ENCODE measurements at regions not wholly inside any gene's neighbourhood (a gene's known extent, or its start where the extent isn't known, plus 50 kb on each side); places are given as distances from the start of the nearest gene placed in this dataset.
"Not testable (repeated sequence)": the region's sequence is repeated elsewhere in the genome, so short reads cannot be mapped to it uniquely, and the experiment has no call there.

GRCh38 chr7:136163340-136163801, 186.2 kb upstream of the MTPN start:
- no peak for DNase-seq

- no peak for DNase-seq
Measured at GRCh38 chr7:136150311-136150710, 173.2 kb upstream of the MTPN start.

- DNase-seq: no peak
Measured at GRCh38 chr7:136148920-136149319, 171.8 kb upstream of the MTPN start.

GRCh38 chr7:136146925-136147324, 169.8 kb upstream of the MTPN start:
- no peak for DNase-seq

DNA sequence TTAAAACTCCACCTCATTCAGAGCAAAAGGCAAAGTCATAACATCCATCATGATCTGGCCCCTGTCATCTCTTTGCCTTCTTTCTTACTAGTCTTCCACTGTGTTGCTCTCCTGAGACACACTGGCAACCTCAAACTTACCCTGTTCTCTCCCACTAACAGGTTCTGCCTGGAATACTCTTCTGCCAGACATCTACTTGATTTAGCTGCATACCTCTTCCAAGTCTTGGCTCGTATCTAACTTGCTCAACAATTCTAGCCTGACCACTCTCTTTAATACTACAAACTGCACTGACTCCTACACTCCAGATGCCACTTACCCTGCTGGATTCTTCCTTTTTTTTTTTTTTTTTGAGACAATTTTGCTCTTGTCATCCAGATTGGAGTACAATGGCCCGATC, 167.0 kb upstream of the MTPN start:
- DNase-seq: no peak

- no peak for DNase-seq
Measured at GRCh38 chr7:136143271-136143670, 166.1 kb upstream of the MTPN start.

- DNase-seq: no peak
Measured at GRCh38 chr7:136142583-136142982, 165.4 kb upstream of the MTPN start.

- DNase-seq: no peak
Measured at GRCh38 chr7:136140469-136140868, 163.3 kb upstream of the MTPN start.

GRCh38 chr7:136139417-136139816, 162.3 kb upstream of the MTPN start:
- DNase-seq: no peak

DNA sequence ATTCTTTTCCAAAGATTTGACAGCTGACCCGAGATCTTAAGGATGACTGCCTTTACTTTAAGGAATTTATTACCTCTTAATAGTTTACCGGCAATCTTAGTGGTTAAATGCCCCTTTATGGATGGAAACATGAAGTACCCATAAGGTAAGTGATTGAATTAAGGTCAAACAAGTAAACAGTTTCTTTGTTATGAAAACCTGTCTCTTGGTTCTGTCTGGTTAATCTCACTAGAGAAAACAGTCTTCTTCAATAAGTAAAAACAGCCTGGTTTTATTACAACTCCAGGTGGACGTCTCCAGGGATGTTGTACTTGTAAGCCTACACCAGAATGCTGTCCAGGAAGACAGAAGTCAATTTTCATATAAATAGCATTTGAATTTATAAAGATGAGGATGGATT, 161.8 kb upstream of the MTPN start:
- DNase-seq: no peak

DNA sequence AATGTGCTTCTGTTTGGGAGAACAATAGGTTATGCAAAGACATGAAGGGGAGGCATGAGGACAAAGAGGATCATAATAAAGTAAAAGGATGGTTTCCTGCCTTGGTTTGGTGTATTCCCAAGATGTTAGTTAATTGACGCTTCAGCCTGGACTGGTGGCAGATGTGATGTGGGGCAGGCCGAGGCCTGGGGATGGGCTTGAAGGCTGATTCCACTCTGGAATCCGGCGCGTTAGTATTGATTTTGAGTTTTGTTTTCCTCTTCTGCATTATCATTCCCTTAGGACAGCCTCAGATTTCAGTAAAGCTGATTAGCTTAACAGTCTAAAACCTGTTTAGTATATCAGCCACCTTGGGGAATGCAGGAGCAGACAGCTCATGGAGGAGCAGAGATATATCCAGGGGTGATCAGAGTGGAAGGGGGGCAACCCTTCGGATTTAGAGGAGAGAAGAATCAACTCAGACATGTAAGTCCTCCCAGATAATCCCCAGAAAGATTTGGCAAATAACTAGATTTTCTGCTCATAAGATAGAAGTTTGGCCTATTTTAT, 159.8 kb upstream of the MTPN start:
- DNase-seq: no peak

- DNase-seq: no peak
Measured at GRCh38 chr7:136134503-136134902, 157.3 kb upstream of the MTPN start.

DNA sequence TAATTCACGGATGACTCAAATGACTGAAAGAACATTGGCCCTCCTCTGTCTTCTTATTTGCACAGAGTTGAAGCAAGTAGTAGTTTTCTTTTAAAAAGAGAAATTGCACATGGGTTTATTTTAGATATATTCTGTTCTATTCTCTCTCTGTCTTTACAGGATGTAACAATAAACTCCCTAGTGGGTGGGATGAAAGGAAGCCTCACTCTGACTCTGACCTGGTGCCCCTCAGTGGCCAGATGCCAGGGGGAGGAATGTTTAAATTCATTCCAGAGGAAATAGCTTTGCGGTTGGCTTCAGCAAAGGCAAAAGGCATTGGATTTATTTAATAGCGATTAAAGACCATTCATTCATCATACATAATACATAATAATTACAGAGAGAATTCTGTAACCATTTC, 156.4 kb upstream of the MTPN start:
- no peak for DNase-seq

DNA sequence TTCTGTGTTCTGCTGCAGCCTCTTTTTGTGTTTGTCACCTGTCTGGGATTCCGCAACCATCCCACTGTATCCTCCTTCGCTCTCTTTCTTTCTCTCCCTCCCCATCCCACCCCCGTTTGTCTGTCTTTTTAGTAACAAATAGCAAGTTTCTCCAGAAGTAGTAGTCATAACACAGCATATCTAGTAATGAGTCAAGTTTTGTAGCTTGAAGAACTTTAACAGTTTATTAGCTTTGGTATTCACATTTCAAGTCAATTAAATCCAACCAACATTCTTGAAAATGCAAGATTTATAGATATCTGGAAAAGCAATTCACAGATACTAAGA, 154.1 kb upstream of the MTPN start:
- peak in 1 of 5 experiments; percentile 60 for DNase-seq

DNA sequence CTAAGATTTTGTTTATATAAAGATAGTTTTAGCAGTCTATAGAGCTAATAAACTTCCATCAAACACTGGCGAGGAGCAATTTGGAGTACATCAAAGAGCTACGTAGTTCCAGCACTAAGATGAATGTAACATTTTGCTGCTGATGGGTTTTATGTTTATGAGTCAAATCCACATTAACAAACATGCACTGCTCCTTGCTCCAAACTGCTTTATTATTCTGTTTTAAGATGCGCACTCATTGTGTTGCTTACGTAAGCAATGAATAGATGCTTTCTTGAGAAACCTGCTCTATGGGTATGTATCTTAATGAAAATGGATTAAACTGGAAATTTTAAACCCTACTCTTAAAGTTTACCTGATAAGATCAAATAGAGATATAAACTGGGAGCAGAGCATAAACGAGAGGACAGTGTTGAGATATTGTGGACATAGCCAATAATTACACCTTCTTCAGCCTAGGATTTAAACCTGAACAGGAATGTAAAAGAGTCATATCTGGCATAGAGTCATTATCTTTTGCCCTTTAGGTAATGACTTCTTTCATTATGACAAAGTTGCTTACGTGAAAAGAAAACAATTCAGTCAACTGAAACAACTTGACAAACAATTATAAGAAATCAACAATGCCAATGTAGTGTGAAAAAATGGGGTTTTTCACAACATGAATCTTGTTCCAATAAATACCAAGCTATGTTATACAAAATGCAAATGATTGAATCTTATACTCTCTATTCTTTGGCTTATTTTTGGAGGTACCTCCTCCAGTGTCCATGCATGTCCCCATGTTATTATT, 153.5 kb upstream of the MTPN start:
- peak in 1 of 5 experiments; percentile 71 for DNase-seq

GRCh38 chr7:136128050-136128449, 150.9 kb upstream of the MTPN start:
- DNase-seq: no peak

DNA sequence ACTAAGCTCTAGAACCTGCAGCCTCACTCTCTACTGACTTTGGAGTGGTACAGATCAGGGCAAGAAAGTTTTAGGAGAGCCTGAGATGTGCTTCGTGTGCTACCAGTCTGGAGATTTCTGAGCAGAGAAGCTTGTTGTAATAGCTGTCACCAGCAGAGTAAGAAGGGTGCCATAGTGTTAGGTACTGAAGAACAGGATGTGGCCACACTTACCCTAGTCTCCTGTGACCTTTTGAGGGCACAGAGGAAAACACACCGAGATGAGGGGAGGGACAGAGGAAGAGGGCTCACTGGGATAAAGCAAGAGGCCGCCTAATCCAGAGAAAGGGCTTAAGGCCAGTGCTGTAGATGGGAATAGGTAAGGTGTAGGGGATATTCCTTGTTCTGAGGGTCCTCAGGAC, 146.2 kb upstream of the MTPN start:
- DNase-seq: peak in 1 of 5 experiments; percentile 22

DNA sequence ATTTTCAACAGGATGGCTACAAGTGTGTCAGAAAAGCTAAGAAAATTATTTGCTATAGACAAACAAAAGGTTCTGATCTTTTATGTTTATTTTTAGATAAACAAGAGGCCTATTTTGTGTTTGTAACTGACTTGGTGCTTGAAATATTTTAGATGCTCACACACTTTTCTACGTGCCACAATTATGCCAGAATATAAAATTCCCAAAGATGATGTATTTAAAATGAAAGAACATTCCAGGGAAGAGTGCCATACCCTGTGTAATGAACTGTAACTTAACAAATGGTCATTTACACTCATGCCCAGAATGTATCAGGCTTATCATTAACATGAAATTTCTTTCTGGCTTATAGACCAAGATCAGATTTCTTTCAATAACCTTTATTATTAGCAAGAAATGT, 144.9 kb upstream of the MTPN start:
- no peak for DNase-seq

DNA sequence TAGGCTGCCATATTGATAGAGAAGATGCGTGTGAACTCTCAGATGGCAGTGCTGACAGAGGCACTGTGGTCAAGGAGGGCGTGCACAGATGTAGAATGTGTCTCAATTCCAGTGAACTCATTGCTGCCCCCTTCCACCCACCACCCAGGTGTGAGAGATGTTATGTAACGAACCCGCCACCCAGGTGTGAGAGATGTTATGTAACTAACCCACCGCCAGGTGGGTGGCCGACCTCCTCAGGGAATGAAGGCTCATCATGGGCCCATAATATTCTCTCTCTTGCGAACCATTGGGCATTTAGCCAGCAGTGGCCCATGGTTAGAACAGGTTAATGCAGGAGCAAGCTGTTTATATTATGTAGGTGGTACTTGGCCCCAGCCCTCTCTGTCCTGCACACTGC, 140.4 kb upstream of the MTPN start:
- DNase-seq: no peak

DNA sequence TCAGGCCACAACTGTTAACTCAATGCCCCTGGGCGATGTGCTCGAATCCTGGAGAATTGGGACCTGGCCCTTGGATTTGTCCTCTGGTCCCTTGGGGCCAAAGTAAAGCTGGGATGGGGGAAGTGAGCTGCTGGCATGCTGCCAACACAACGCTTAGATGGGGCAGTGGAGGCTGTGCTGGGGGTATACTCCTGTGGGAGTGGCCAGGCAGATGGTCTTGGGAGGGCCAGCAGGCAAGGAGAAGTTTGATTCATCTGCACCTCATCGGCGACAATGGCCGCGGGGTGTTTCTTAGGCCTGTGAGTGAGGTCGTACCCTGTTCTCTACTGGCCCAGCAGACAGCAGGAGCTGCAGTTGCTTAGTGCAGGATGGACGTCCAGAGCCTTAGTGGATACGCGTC, 139.0 kb upstream of the MTPN start:
- DNase-seq: no peak

DNA sequence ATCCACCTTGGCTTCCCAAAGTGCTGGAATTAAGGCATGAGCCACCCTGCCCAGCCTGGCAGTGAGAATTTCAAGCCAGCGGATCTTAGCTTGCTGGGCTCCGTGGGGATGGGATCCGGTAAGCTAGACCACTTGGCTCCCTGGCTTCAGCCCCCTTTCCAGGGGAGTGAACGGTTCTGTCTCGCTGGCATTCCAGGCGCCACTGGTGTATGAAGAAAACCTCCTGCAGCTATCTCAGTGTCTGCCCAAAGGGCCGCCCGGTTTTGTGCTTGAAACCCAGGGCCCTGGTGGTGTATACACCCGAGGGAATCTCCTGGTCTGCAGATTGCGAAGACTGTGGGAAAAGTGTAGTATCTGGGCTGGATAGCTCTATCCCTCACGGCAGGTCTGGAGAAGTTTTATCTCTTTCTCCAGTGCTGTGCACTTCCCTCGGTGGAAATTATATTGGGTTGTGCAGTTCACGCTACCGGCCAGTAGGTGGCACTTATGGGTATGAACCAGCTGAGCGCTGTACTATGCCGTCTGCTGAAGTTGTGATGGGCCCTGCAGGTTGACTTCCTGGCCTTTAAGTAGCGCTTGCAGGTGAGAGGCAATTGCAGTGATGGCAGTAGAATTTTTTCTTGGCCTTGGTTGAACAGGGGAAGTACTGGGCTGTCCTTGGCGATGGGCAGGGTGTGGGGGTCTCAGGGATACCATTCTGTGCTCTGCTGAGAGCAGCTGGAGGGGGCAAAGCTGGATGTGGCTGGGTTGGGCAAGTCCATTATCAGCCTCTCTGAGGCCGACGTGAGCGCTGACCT, 138.0 kb upstream of the MTPN start:
- peak in 3 of 5 experiments; percentile 17 to 68 (median 32) for DNase-seq

DNA sequence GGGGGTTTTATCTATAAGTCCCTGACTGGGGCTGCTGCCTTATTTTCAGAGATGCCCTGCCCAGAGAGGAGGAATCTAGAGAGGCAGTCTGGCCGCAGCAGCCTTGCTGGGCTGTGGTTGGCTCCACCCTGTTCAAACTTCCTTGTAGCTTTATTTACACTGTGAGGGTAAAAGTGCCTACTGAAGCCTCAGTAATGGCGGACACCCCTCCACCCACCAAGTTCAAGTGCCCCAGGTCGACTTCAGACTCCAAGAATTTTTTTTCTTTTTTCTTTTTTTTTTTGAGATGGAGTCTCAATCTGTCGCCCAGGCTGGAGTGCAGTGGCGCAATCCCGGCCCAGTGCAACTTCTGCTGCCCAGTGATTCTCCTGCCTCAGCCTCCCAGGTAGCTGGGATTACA, 137.3 kb upstream of the MTPN start:
- DNase-seq: not testable (repeated sequence)

GRCh38 chr7:136109037-136109436, 131.9 kb upstream of the MTPN start:
- DNase-seq: not testable (repeated sequence)

DNA sequence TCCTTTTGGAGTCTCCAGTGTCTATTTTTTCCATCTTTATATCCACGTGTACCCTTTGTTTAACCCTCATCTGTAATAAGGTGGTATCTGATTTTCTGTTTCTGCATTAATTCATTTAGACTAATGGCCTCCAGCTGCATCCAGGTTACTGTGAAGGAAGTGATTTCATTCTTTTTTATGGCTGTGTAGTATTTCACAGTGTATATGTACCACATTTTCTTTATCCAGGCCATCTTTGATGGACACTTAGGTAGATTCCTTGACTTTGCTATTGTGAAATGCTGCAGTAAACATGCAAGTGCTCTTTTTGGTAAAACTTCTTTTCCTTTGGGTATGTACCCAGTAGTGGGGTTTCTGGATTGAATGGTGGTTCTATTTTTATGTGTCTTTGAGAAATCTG, 128.0 kb upstream of the MTPN start:
- DNase-seq: no peak
